GM21723 (cell line): ENCODE measurements at regions not wholly inside any gene's neighbourhood (a gene's known extent, or its start where the extent isn't known, plus 50 kb on each side); places are given as distances from the start of the nearest gene placed in this dataset.
"Not testable (repeated sequence)": the region's sequence is repeated elsewhere in the genome, so short reads cannot be mapped to it uniquely, and the experiment has no call there.

Experiments used
- ATAC-seq: cut with Tn5 transposase; IDR thresholded peaks from one replicate; pipeline ENCODE4 v1.9.1; 2021; ENCODE audit warnings: mild to moderate bottlenecking, moderate library complexity; ENCODE audit not compliant: unreplicated experiment

DNA sequence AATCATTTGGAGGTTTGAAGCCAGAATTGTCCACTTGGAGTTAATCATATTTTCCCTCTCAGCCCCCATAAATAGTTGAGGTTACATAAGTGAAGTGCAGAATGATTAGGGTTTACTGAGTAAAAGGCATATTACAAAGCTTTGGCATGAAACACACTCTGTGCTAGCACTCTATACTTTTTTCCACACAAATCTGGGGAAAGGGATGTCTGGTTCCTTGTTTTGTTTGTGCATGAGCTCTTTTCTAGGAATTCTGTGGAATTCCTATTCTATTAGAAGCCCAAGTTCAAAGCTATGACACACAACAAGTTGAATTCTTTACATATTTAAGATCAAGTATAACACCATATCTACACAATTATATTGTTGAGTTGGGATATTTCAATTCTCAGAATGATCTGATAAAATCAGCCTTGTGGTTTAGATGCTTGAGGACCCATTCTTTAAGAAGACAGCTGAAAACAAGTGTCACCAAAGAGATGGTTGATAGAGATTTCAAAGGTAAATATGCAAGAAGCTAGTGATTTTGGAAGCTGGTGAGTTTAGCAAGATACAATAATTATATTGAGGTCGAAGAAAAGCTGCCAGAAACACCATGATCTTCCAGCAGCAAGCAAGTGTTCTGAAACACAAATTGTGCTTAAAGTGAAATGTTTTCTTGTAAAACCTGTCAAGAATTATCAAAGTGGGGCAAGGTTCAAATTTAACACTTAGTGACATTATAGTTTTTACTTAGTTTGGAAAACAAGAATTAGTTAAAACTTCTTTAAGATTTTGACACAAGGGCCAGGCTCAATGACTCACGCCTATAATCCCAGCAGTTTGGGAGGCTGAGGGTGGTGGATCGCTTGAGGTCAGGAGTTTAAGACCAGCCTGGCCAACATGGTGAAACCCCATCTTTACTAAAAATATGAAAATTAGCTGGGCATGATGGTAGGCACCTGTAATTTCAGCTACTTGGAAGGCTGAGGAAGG lies 122.6 kb downstream of the INHBA start:
- ATAC-seq, result no peak

DNA sequence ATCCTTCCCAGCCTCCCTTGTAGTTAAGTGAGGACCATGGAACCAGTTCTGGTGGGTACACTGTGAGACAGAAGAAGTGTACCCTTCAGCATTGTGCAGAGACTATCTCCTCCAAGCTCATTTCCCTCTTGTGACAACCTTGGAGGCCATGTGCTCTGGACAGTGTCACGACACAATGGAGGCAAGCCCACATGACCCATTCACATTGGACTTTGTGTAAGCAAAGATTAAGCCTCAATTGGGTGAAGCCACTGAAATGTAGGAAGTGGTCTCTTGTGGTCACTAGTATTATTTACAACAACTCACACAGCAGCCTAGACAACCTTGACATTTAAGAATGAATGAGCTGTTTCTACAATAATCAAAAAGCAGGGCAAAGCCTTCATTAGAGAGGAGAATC lies 124.2 kb downstream of the INHBA start:
- ATAC-seq, result no peak

DNA sequence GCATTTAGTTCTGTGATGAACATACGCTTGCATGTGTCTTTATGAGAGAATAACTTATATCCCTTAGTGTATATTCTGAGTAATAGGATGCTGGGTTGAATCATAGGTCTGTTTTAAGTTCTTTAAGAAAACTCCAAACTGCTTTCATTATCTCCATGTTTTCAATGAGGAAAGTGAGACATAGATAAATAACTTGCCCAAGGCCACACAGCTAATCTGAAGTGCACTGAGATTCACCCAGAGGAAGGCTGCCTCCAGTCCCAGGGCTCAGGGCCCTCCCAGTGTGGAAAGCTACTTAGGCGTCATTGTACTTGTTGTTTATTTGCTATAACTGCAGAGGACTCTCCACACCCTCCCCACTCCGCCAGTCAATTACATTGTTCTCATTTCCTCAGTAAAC lies 126.7 kb downstream of the INHBA start:
- no peak for ATAC-seq

DNA sequence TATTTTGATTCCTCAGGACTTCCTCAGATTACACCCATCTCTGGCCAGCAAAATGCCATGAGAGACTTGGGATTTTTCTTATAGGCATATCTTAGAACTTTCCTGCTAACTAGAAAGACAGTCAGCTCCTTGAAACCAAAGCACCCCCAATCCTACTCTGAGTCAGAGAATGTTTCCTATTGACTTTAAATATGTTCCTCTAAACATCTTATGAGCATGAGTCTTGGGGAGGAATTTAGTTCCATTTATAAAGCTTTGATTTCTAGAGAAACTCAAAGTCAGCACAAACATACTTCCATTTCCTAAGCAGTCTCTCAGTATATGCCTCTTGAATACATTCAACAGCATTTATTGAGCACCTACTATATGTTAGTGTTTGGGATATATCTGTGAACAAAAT lies 128.5 kb downstream of the INHBA start:
- no peak for ATAC-seq

DNA sequence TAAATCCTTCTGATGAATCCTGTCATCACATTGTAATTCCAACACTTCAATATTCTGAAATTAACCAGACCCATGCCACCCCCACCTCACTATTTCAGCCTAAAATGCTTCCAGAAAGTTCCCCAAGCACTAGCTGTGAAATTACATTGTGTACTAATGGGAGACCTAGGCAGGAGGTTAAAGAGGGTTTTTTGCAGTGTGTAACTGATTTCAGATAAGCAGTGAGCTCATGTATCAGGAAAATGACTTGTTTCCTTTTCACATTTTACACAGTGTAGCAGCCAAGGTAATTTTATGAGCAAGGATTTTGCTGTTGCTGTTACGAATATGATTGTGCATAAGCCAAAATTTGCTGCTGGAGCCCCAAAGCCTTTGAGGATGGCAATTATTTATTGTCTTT lies 129.0 kb downstream of the INHBA start:
- no peak for ATAC-seq

DNA sequence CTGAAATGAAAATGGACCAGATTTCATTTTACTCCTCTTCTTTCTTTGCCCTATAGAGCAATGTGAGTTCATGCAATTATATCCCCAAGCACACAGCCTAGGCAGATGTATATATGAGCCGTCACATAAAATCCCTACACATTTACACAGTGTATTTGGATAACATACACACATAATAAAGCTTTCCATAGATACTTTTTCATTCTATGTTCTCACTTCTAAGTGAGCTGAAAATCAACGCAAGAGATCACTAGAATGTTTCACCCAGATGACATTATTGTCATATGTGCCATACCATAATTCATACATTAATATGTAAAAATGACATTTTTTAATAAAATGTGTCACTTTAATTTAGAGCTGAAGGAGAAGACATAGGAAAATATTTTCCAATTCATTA lies 129.4 kb downstream of the INHBA start:
- ATAC-seq, result no peak

DNA sequence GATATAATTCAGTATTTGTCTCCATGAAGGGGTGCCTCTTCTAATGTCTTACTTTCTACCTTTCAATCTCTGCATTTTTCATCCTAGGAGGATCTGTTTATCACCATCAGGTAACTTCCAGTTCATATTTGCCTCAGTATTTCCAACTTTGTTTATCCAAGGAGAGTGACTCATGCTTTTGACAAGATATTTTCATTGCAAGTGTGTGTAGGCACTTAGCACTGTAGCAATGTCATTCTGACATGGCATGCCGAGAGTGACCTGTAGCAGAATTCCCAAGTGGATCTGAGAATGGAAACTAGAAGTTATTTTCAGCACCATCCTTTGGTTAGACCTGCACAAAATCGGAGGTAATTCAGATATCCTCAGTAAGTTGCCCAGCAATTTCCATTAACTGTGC lies 129.9 kb downstream of the INHBA start:
- ATAC-seq, result no peak

DNA sequence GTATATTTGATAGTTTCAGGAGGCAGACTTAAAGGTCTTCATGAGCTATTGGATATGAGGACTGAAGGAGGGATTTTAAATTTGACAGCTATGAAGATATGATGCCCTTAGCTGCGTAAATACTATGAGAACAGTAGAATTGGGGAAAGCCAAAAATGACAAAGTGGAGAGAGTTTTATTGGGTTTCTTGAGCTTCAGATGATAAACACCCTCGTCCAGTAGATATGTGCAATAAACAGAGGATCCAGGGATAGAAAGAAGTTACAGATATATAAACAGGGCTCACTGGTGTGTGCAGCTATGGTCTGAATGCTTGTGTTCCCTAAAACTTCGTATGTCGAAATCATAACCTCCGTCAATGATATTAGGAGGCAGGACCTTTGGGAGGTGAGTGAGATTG lies 131.3 kb downstream of the INHBA start:
- ATAC-seq, result no peak

DNA sequence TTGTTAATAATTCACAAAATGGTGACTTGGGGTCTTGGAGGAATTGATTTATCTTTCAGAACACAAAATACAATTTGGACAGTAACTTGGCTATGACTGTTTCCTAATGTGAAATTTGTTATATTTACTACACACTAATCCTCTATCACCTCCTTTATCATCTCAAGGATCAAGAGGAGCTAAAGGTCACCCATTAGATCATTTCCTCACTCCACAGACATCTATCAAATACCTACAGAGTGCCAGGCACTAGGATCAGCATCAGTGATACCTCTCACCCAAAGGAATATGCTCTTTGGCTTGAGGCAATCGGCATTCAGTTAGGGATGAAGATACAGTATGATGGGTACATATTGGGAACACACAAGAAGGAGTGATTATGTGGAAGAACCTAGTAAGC lies 132.1 kb downstream of the INHBA start:
- ATAC-seq, result no peak

DNA sequence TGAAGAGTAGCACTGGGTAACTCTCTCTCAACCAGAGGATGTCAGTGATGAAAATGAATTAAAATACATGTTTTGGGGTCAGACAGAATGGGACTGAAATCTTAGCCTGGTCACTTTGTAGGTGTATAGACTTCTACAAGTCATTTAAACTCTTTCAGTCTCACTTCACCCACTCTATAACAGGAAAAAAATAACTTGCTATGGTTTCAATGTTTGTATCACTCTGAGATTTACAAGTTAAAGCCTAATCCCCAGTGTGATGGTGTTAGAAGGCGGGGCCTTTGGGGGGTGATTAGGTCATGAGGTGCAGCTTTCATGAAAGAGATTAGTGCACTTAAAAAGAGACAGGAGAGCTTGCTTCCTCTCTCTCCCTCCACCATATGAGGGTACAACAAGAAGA lies 134.8 kb downstream of the INHBA start:
- no peak for ATAC-seq

DNA sequence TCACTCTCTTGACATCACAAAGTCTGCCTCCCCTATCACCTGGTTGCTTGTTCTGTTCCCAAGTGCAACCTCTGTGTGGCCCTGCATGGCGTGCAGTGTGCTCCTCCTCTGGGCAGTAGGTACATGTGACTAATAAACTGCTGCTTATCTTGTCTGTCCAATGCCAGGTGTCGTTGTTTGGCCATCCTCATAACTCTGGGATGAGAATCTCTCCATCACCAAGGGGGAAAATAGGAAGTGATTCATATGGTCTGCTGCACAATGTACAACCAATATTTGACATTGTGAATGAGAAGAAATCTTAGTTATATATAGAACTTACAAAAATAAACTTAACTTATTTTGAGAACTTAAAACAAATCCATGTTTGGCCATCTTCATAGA lies 135.2 kb downstream of the INHBA start:
- no peak for ATAC-seq

DNA sequence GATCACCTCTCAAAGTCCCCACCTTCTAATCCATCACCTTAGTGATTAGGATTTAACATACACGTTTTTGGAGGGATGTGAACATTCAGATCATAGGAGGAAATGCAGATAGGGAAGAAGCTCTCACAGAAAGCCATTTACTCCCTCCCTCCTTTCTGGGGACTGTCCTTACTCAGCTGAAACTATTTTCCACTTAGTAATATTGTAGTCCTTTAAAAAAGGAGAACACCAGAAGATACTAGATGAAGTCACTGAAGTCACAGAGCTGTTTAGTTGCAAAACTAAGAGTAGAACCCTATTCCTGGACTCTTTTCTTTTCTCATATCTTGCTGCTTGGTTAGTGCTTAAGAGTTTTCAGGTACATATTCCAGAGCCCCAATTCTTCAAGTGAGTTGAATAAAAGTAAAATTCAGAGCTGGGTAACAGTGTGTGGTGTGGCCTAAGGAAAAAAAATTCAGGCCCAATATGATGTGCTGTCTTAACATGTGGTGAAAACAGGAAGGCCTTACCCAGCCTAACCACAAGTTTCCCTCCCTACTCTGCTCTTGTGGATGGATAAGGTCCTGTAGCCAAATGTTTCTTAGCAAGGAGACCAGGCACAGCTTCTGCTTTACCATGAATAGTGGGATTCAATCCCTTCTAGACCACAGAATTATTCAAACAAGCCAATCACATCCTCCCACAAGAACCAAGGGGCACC lies 135.7 kb downstream of the INHBA start:
- no peak for ATAC-seq

DNA sequence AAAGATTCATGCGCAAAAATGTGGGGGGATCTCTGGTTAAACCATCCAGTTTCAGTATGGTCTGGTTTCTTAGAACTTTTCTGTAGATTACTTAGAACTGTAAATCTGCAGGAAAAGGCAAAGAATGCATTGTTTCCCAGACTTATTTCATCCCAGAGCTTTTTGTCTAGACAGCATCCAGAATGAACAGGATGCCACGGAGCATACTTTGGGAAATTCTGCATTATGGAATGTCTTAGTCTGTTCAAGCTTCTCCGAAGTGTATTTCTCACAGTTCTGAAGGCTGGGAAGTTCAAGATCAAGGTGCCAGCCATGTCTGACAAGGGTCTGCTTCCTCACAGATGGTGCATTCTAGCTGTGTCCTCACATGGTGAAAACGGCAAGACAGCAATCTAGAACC lies 136.3 kb downstream of the INHBA start:
- ATAC-seq, result no peak

DNA sequence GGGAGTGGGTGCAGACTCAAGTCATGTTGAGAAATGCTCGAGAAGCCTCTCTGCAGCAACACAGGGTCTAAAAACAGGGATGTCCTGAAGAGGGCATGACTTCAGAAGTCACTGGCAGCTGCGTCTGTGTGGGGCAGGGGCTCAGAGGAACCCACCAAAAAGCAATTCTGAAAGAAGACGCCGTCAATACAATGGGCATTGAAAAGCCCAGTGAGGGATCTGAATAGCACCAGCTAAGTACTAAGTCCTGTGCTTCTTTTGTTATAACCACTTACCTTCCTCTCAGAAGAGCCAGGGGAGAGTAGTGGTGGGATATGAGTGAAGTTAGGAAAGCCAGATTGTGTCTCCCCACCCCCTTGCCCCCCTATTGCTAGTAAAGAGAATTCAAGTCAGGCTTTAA lies 137.2 kb downstream of the INHBA start:
- ATAC-seq, result no peak

DNA sequence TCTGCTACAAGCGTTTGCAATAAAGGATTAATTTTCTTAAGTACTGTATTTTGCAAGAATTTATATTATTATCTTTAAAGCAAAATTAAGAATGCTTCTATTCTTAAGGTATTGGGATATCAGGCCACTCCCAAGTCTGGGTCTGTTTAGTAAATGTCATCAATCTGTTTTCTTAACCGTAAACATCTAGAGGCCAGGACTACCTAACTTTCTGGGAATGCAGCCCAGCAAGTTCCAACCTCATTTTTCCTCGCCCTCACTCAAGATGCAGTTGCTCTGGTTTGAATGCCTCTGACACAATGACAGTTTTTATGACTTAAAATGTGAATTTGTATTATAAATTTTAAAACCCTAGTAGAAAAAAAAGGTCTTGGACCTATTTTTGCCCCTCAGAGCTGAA lies 143.5 kb downstream of the INHBA start:
- no peak for ATAC-seq

DNA sequence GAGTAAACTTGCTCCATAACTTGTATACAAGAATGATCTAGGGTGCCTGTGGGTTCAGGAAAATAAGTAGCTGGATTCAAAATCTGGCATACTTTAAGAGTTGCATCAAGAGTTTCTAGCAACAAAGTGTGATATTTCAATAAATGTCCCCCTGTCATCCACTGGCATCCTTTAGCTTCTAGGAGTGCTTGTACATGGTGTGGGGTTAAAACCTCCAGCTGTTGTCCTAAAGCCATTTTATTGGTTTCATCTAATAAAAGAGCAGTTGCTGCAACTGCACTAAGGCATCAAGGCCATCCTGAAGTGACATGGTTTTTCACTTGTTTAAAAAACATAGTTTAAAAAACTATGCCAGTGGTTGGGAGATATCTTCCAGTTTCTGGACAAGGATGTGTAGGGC lies 148.4 kb downstream of the INHBA start:
- ATAC-seq, result no peak

DNA sequence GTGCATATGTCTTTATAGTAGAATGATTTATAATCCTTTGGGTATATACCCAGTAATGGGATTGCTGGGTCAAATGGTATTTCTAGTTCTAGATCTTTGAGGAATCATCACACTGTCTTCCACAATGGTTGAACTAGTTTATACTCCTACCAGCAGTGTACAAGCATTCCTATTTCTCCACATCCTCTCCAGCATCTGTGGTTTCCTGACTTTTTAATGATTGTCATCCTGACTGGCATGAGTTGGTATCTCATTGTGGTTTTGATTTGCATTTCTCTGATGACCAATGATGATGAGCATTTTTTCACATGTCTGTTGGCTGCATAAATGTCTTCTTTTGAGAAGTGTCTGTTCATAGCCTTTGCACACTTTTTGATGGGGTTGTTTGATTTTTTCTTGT lies 152.8 kb downstream of the INHBA start:
- ATAC-seq, result not testable (repeated sequence)

DNA sequence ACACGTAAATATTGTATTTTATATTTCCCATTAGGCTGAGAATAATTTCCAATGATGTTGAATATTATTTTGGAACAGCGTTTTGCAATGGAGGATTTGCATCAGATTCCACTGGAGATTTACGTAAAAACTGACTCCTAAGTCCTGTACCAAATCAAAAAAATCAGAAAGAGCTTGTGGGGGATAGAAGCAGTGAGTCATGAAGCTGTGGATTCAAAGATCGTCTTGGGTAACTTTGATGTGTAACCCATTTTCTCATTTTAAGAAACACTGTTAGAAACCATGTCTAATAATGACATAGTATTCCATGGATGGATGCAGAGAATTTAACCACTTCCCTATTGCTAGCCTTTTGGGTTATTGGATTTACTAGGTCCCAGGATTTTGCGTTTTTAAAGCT lies 158.6 kb downstream of the INHBA start:
- no peak for ATAC-seq

DNA sequence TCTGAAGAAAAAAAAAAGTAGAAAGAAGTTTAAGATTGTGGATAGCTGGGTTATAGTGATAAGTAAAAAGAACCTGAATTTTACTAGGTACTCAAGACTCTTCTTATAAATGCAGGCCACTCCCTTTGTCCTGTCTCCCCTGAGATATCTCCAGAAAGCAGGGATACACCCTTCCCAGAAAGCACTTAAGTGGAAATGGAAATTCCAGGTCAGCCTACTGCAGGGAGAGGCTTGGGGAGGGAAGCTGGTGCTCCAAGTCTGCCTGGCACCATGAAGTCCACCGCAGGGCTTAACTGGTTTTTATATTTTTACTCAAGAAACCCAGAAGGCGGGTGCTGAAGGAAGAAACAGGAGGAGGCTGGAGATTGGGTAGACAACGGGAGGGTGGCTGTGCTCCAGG lies 162.3 kb downstream of the INHBA start:
- no peak for ATAC-seq

DNA sequence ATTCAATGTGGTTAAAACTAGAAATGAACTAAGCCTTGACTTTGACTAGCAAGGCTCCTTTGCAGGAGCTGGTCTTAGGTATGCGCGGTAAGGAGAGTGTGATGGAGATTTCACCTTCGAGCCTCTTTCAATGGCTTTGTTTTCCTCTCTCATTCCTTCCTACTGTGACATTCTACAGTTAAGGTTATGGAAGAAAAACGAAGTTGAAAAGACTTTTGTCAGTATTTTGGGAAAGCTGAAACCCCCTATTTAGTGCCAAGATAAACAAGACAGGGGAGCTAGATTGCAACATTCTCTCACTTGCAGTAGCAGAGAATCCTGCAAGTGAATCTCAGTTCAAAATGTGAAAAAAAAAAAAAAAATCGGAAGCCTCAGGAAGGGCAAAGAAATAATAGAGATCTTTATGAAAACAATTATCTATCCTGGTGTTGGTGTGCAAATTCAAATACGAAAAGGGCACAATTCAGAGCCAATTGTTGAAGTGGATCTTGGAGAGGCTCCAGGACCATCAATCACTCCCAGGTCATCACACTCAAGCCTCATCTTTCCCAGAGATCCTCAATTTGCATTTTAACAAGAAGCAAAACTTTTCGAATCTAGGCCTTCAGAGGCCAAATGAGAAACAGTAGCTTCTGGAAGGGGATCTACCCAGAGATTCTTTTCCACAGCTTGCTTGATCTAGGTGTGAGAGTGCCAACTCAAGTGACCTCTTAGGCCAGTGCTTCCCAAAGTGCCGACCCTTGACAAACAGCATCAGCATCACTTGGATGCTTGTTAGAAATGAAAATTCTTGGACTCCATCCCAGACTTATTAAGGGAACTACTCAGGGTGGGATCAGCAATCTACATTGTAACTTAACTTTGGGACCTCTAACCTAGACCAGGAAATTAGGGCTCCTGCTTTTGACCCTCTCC lies 163.8 kb downstream of the INHBA start:
- no peak for ATAC-seq
